H1 (cell line): ENCODE measurements at regions not wholly inside any gene's neighbourhood (a gene's known extent, or its start where the extent isn't known, plus 50 kb on each side); places are given as distances from the start of the nearest gene placed in this dataset.

ENCODE experiments used
- CTCF ChIA-PET: fragments of 300-600 bp; sonication (Branson Sonifier 250); formaldehyde crosslinking; loops from one replicate; lab custom pipeline; 2021; ENCODE audit not compliant: partially characterized antibody; lab: Charles Lee
- POLR2A ChIA-PET: fragments of 300-600 bp; sonication (Branson Sonifier 250); formaldehyde crosslinking; loops from one replicate; lab custom pipeline; 2021; ENCODE audit warnings: inconsistent platforms; ENCODE audit not compliant: partially characterized antibody; lab: Charles Lee
- DNase-seq, 2 experiments: peaks; one replicate each; pipeline versions ENCODE4 v3.0.0 to v3.0.0-alpha.2; 2010 to 2022; ENCODE audit warnings: low spot score in 2 of 2, low read depth in 1 of 2, mixed read lengths in 1 of 2
- FAIRE-seq: peaks from 2 replicates; lab custom pipeline; 2011; peaks lifted over from hg19 to GRCh38; lab: Jason Lieb, UNC
- H2AFZ ChIP-seq: 2 replicates; pipeline ENCODE4 v1.8.1; 2012; ENCODE audit warnings: low read length, inconsistent platforms
- H2AK5ac ChIP-seq: 2 replicates; pipeline ENCODE4 v1.6.1; 2013; ENCODE audit warnings: low read depth, low read length
- H2BK120ac ChIP-seq: replicated peaks from 2 replicates; pipeline ENCODE3; 2013; ENCODE audit warnings: low read depth, low read length, inconsistent platforms
- H2BK12ac ChIP-seq: 2 replicates; pipeline ENCODE4 v1.6.1; 2013; ENCODE audit warnings: low read depth, low read length
- H2BK15ac ChIP-seq: 2 replicates; pipeline ENCODE4 v1.6.1; 2013; ENCODE audit warnings: low read length
- H2BK20ac ChIP-seq: 2 replicates; pipeline ENCODE4 v1.6.1; 2013; ENCODE audit warnings: low read length
- H2BK5ac ChIP-seq: 2 replicates; pipeline ENCODE4 v1.6.1; 2013; ENCODE audit warnings: low read depth, low read length
- H3K14ac ChIP-seq: 2 replicates; pipeline ENCODE4 v1.6.1; 2013; ENCODE audit warnings: inconsistent platforms; ENCODE audit not compliant: insufficient read length
- H3K18ac ChIP-seq: 2 replicates; pipeline ENCODE4 v1.6.1; 2013; ENCODE audit warnings: low read length; ENCODE audit errors: extremely low read depth
- H3K23ac ChIP-seq: 2 replicates; pipeline ENCODE4 v1.6.1; 2013; ENCODE audit warnings: inconsistent platforms; ENCODE audit not compliant: insufficient read length
- H3K23me2 ChIP-seq: 2 replicates; pipeline ENCODE4 v1.6.1; 2013; ENCODE audit warnings: low read depth, low read length
- H3K27ac ChIP-seq: 2 replicates; pipeline ENCODE4 v1.6.1; 2011; ENCODE audit warnings: low read depth, low read length, inconsistent platforms
- H3K27me3 ChIP-seq, 4 experiments: replicated peaks in 1 of 4; 1 replicate in 1 of 4; 2 replicates in 3 of 4; pipeline versions ENCODE4 v1.6.1 to v1.8.1; 2011 to 2013; ENCODE audit warnings: low read length in 3 of 4, mild to moderate bottlenecking in 3 of 4, inconsistent platforms in 2 of 4, mixed read lengths in 2 of 4, moderate library complexity in 1 of 4; ENCODE audit not compliant: control insufficient read depth in 3 of 4, insufficient read depth in 3 of 4; ENCODE audit errors: extremely low read depth in 1 of 4
- H3K36me3 ChIP-seq, 4 experiments: 2 replicates each; pipeline versions ENCODE4 v1.6.1 to v1.8.1; 2011 to 2013; ENCODE audit warnings: mild to moderate bottlenecking in 4 of 4, low read length in 3 of 4, moderate library complexity in 2 of 4, control low read depth in 1 of 4, inconsistent platforms in 1 of 4; ENCODE audit not compliant: insufficient read depth in 4 of 4, control insufficient read depth in 2 of 4
- H3K4ac ChIP-seq: replicated peaks from 2 replicates; pipeline ENCODE3; 2013; ENCODE audit warnings: low read length, low read depth, mixed read lengths, inconsistent platforms; ENCODE audit not compliant: insufficient read length
- H3K4me1 ChIP-seq, 4 experiments: replicated peaks in 1 of 4; 1 replicate in 1 of 4; 2 replicates in 3 of 4; pipeline versions ENCODE4 v1.6.1 to v1.8.1; 2011 to 2013; ENCODE audit warnings: low read length in 3 of 4, inconsistent platforms in 2 of 4, mixed read lengths in 1 of 4; ENCODE audit not compliant: insufficient read depth in 4 of 4, control insufficient read depth in 3 of 4
- H3K4me2 ChIP-seq, 2 experiments: 2 replicates each; pipeline versions ENCODE4 v1.6.1 to v1.8.1; 2011 to 2013; ENCODE audit warnings: low read depth in 2 of 2, low read length in 2 of 2, control low read depth in 1 of 2, inconsistent platforms in 1 of 2, mild to moderate bottlenecking in 1 of 2; ENCODE audit not compliant: insufficient read depth in 1 of 2
- H3K4me3 ChIP-seq, 4 experiments: fragments of 200-600, 300-600 bp in 1 of 4; sonication (generic), shearing (Covaris generic), sonication (Bioruptor Twin) in 1 of 4; 2 replicates each; pipeline versions ENCODE4 v1.5.1 to v1.8.1; 2011 to 2016; ENCODE audit warnings: low read length in 4 of 4, low read depth in 3 of 4, control low read depth in 2 of 4, inconsistent platforms in 2 of 4, mild to moderate bottlenecking in 2 of 4, mixed read lengths in 1 of 4, moderate library complexity in 1 of 4; ENCODE audit not compliant: insufficient read depth in 2 of 4; ENCODE audit errors: extremely low read depth in 1 of 4
- H3K56ac ChIP-seq: replicated peaks from 2 replicates; pipeline ENCODE3; 2013; ENCODE audit warnings: low read depth, mild to moderate bottlenecking, mixed read lengths, low read length, inconsistent platforms; ENCODE audit not compliant: insufficient read length
- H3K79me1 ChIP-seq: 2 replicates; pipeline ENCODE4 v1.6.1; 2013; ENCODE audit warnings: low read depth, low read length, control low read depth
- H3K79me2 ChIP-seq, 2 experiments: 2 replicates each; pipeline versions ENCODE4 v1.6.1 to v1.8.1; 2012 to 2013; ENCODE audit warnings: low read length in 2 of 2, mild to moderate bottlenecking in 2 of 2, inconsistent platforms in 1 of 2; ENCODE audit not compliant: insufficient read depth in 2 of 2, control insufficient read depth in 1 of 2
- H3K9ac ChIP-seq, 4 experiments: replicated peaks in 1 of 4; 1 replicate in 1 of 4; 2 replicates in 3 of 4; pipeline versions ENCODE4 v1.6.1 to v1.8.1; 2011 to 2013; ENCODE audit warnings: low read depth in 3 of 4, low read length in 3 of 4, control low read depth in 2 of 4, mild to moderate bottlenecking in 2 of 4, moderate library complexity in 2 of 4, inconsistent platforms in 1 of 4; ENCODE audit errors: extremely low read depth in 1 of 4
- H3K9me3 ChIP-seq, 2 experiments: 2 replicates each; pipeline versions ENCODE4 v1.6.1 to v1.8.1; 2012 to 2013; ENCODE audit warnings: mild to moderate bottlenecking in 2 of 2, moderate library complexity in 2 of 2, control low read depth in 1 of 2, inconsistent platforms in 1 of 2, low read depth in 1 of 2, low read length in 1 of 2, mixed read lengths in 1 of 2; ENCODE audit not compliant: insufficient read depth in 2 of 2
- H4K20me1 ChIP-seq, 2 experiments: replicated peaks in 1 of 2; 2 replicates each; pipeline versions ENCODE3 to v1.8.1; 2011 to 2013; ENCODE audit warnings: inconsistent platforms in 2 of 2, low read length in 2 of 2, mild to moderate bottlenecking in 1 of 2; ENCODE audit not compliant: insufficient read depth in 2 of 2, control insufficient read depth in 1 of 2
- H4K5ac ChIP-seq: 2 replicates; pipeline ENCODE4 v1.6.1; 2013; ENCODE audit warnings: low read length, low read depth, mixed read lengths, inconsistent platforms; ENCODE audit not compliant: insufficient read length
- H4K8ac ChIP-seq: 2 replicates; pipeline ENCODE4 v1.8.0; 2013; ENCODE audit warnings: mild to moderate bottlenecking, moderate library complexity, low read length, inconsistent platforms; ENCODE audit not compliant: insufficient read depth; ENCODE audit errors: extremely low read depth
- H4K91ac ChIP-seq: replicated peaks from 2 replicates; pipeline ENCODE3; 2013; ENCODE audit warnings: low read length, mixed read lengths, inconsistent platforms; ENCODE audit not compliant: insufficient read length
- E2F6 ChIP-seq: IDR thresholded peaks from 2 replicates; pipeline ENCODE4 v1.6.1; 2012; ENCODE audit warnings: inconsistent platforms
- EP300 ChIP-seq, 2 experiments: IDR thresholded peaks; 1 replicate in 1 of 2; 2 replicates in 1 of 2; pipeline ENCODE4 v1.6.1; 2011 to 2012; ENCODE audit warnings: low read depth in 2 of 2, low read length in 2 of 2, mild to moderate bottlenecking in 2 of 2, borderline replicate concordance in 1 of 2, inconsistent platforms in 1 of 2, moderate library complexity in 1 of 2
- EZH2 ChIP-seq: fragments of 200-600 bp; sonication (generic); IDR thresholded peaks from 2 replicates; pipeline ENCODE4 v1.7.1; 2012; ENCODE audit warnings: low read depth, mild to moderate bottlenecking, moderate library complexity, low read length, inconsistent platforms; ENCODE audit not compliant: severe bottlenecking
- HDAC2 ChIP-seq, 2 experiments: fragments of 300-600 bp in 1 of 2; sonication (generic) in 1 of 2; IDR thresholded peaks; 2 replicates each; pipeline ENCODE4 v1.6.1; 2011 to 2012; ENCODE audit warnings: low read depth in 2 of 2, low read length in 2 of 2, mild to moderate bottlenecking in 2 of 2, moderate library complexity in 2 of 2, borderline replicate concordance in 1 of 2, inconsistent platforms in 1 of 2
- KDM5A ChIP-seq: fragments of 200-600 bp; IDR thresholded peaks from 2 replicates; pipeline ENCODE4 v1.7.1; 2012; ENCODE audit warnings: mild to moderate bottlenecking, low read length, inconsistent platforms, mixed read lengths
- MAFK ChIP-seq: IDR thresholded peaks from 2 replicates; pipeline ENCODE4 v1.6.1; 2012; ENCODE audit warnings: low read depth, mild to moderate bottlenecking, improper control_type of control experiment, low read length
- NANOG ChIP-seq: IDR thresholded peaks from 2 replicates; pipeline ENCODE4 v1.6.1; 2011; ENCODE audit warnings: low read length, low read depth, mild to moderate bottlenecking, inconsistent platforms; ENCODE audit not compliant: insufficient read depth, poor library complexity, severe bottlenecking
- NRF1 ChIP-seq: IDR thresholded peaks from 2 replicates; pipeline ENCODE4 v1.6.1; 2011; ENCODE audit warnings: mild to moderate bottlenecking, low read depth, low read length, improper control_type of control experiment
- RAD21 ChIP-seq, 2 experiments: IDR thresholded peaks in 1 of 2; conservative IDR thresholded peaks in 1 of 2; 2 replicates each; pipeline ENCODE4 v1.6.1; 2011; ENCODE audit warnings: low read depth in 2 of 2, low read length in 2 of 2, improper control_type of control experiment in 1 of 2, inconsistent platforms in 1 of 2, mild to moderate bottlenecking in 1 of 2, moderate library complexity in 1 of 2
- RFX5 ChIP-seq: IDR thresholded peaks from 2 replicates; pipeline ENCODE4 v1.6.1; 2011; ENCODE audit warnings: low read depth, low read length, improper control_type of control experiment, borderline replicate concordance
- TEAD4 ChIP-seq: IDR thresholded peaks from 2 replicates; pipeline ENCODE4 v1.6.1; 2012; ENCODE audit warnings: low read depth, low read length, inconsistent platforms, mixed read lengths
- YY1 ChIP-seq: IDR thresholded peaks from 2 replicates; pipeline ENCODE4 v1.6.1; 2011; ENCODE audit warnings: low read depth, mild to moderate bottlenecking, low read length
- WGBS, 2 experiments: shearing (Covaris generic) in 1 of 2; methylation state at CpG; one replicate each; pipeline versions ENCODE4 v1.1.6 to v1.1.7; 2013 to 2015; ENCODE audit warnings: low lambda C conversion rate in 2 of 2, mixed read lengths in 2 of 2, inconsistent platforms in 1 of 2, low coverage in 1 of 2, missing lambda C conversion rate in 1 of 2; ENCODE audit not compliant: insufficient replicate concordance in 2 of 2, insufficient coverage in 1 of 2, insufficient read length in 1 of 2; ENCODE audit errors: extremely low coverage in 1 of 2, missing lambda C conversion rate in 1 of 2; 5-methylcytosine and 5-hydroxymethylcytosine counted together

- Histone ChIP-seq H3K4me1 (peaks cover 0 to 2% (median under 1%) of the 10 kb centered on the region in 4 experiments; a peak in 1 of 7 replicates), H4K91ac (no peak overlapping the region), H3K27ac (no peak overlapping the region), H2BK5ac (no peak overlapping the region), H3K9ac (no peak overlapping the region), H3K56ac (no peak overlapping the region), H3K79me1 (no peaks in the 10 kb centered on the region), H3K4ac (no peak overlapping the region), H4K8ac (no peak overlapping the region), H2BK120ac (no peak overlapping the region), H3K23ac (no peak overlapping the region), H2AK5ac (no peak overlapping the region), H3K79me2 (no peaks in the 10 kb centered on the region; a peak in 1 of 4 replicates), H3K4me3 (no peak overlapping the region), H2AFZ (no peak overlapping the region), H2BK20ac (no peak overlapping the region), H3K9me3 (peaks cover 0 to 6% of the 10 kb centered on the region in 2 experiments; a peak in 1 of 4 replicates), H4K20me1 (no peaks in the 10 kb centered on the region), H3K23me2 (no peaks in the 10 kb centered on the region; the same call in 1 of the 2 replicates), H3K14ac (no peak overlapping the region), H4K5ac (no peak overlapping the region), H3K18ac (no peak overlapping the region), H2BK15ac (no peak overlapping the region), H3K36me3 (no peaks in the 10 kb centered on the region), H3K4me2 (no peak overlapping the region), H2BK12ac (no peak overlapping the region), H3K27me3 (no peaks in the 10 kb centered on the region)
- TF ChIP-seq KDM5A (no peak), E2F6 (no peak), HDAC2 (IDR thresholded peaks at IDR 0.05; ENCODE audit: borderline replicate concordance in 1 of 2, low read depth in 2 of 2, low read length in 2 of 2) (no peak), NANOG (no peak), YY1 (no peak), TEAD4 (no peak), EP300 (IDR thresholded peaks at IDR 0.05; ENCODE audit: borderline replicate concordance in 1 of 2, low read depth in 2 of 2, low read length in 2 of 2) (no peak), NRF1 (no peak), MAFK (no peak), RFX5 (no peak), EZH2 (no peak), RAD21 (IDR thresholded peaks at IDR 0.05 in 1 of 2, conservative IDR thresholded peaks at IDR 0.05 in 1 of 2; ENCODE audit: low read depth in 2 of 2, low read length in 2 of 2) (no peak)
- CTCF ChIA-PET: no interaction called here
- 90% methylated on average over 3 of the region's 3 CpGs; no CpG with 5 or more reads in 1 of the 2 experiments for WGBS, 2 experiments
- DNase-seq: no peak
- FAIRE-seq: no peak
- POLR2A ChIA-PET: no interaction called here
These were observed 267.6 kb upstream of the BTG1 start for GRCh38 chr12:92413286-92413685.
